Right lobe of liver (tissue), 6 donors: ENCODE measurements at regions not wholly inside any gene's neighbourhood (a gene's known extent, or its start where the extent isn't known, plus 50 kb on each side); places are given as distances from the start of the nearest gene placed in this dataset.

Source experiments
- ATAC-seq, 4 donors: fragments of 200-7000 bp; cut with Tn5 transposase; one replicate each; pipeline ENCODE4 v1.9.1; 2020; ENCODE audit warnings: mild to moderate bottlenecking in 4 of 4, moderate library complexity in 4 of 4
- DNase-seq, 3 donors: peaks; one replicate each; pipeline ENCODE4 v3.0.0-alpha.2; 2020
- H3K27ac ChIP-seq, 3 donors: fragments of 200-600 bp; one replicate each; pipeline ENCODE4 v1.8.0; 2022
- H3K27me3 ChIP-seq, 2 donors: fragments of 200-600 bp; one replicate each; pipeline ENCODE4 v1.8.0; 2022
- H3K36me3 ChIP-seq, 4 donors: fragments of 200-600 bp; sonication (generic) in 1 of 4; one replicate each; pipeline versions ENCODE4 v1.5.1 to v1.8.0; 2017 to 2022; ENCODE audit warnings: control low read depth in 1 of 4
- H3K4me1 ChIP-seq, 4 donors: fragments of 200-600 bp; sonication (generic) in 1 of 4; one replicate each; pipeline versions ENCODE4 v1.5.1 to v1.8.0; 2017 to 2022; ENCODE audit warnings: control low read depth in 1 of 4
- H3K4me3 ChIP-seq, 3 donors: fragments of 200-600 bp; one replicate each; pipeline ENCODE4 v1.8.0; 2022
- H3K9me3 ChIP-seq, 4 donors: fragments of 200-600 bp; sonication (generic) in 1 of 4; one replicate each; pipeline versions ENCODE4 v1.5.1 to v1.8.0; 2017 to 2022; ENCODE audit warnings: control low read depth in 1 of 4
- CTCF ChIP-seq, 4 donors: fragments of 200-600 bp in 3 of 4; fragments of 450-650 bp in 1 of 4; IDR thresholded peaks; one replicate each; pipeline versions ENCODE4 v1.5.1 to v1.8.0; 2016 to 2022; ENCODE audit warnings: antibody characterized with exemption in 4 of 4, mild to moderate bottlenecking in 2 of 4
- POLR2A ChIP-seq: fragments of 450-650 bp; IDR thresholded peaks from one replicate; pipeline ENCODE4 v1.6.1; 2017; ENCODE audit warnings: antibody characterized with exemption, mild to moderate bottlenecking
- WGBS: methylation state at CpG from one replicate; pipeline ENCODE4 v1.1.6; 2018; ENCODE audit warnings: low coverage, low lambda C conversion rate; ENCODE audit not compliant: insufficient coverage; ENCODE audit errors: missing lambda C conversion rate; 5-methylcytosine and 5-hydroxymethylcytosine counted together
- intact Hi-C, 2 donors: fragments of 100-400 bp; cut with DNase I; formaldehyde crosslinking; loops; one replicate each; pipeline versions ENCODE4 v1.11.2 to v1.14.1; 2022
- donor health status: DM: no; HTN: yes; CAD: no.
- donor health status: DM: no; HTN: no; CAD: no.
- donor health status: DM: no; HTN: no; CAD: no.
- donor health status: DM: no; HTN: yes; CAD: no.
- donor health status: DM: no; HTN: yes; CAD: no.

DNA sequence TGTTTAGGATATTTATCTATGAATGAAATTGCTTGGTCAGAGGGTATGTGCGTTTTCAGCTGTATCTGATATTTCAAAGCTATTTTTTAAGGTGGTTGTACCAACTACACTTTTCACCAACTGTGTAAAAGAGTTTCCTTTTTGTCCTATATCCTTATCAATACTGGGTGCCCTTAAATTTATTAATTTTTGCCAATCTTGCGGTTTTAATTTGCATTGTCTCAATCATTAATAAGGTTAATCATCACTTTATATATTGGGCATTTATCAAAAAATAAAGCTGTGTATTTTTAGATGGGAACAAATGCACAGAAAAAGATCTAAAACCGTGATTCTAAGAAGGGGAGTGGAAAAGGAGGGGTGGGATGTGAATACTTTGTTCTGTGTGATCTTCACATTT, 66.7 kb upstream of the SALL4 start:
- H3K27ac ChIP-seq: no peak overlapping the region
- no peak overlapping the region for H3K4me3 ChIP-seq
- DNase-seq: no peak
- H3K36me3 ChIP-seq: no peaks in the 10 kb centered on the region
- WGBS: 54% methylated on average over 3 of the region's 3 CpGs
- intact Hi-C loops: no loop called here
- no peaks in the 10 kb centered on the region for H3K9me3 ChIP-seq
- TF ChIP-seq POLR2A: no peak
- no peak for TF ChIP-seq CTCF (IDR thresholded peaks at IDR 0.05)
- no peak for ATAC-seq
- no peaks in the 10 kb centered on the region for H3K27me3 ChIP-seq
- H3K4me1 ChIP-seq: no peaks in the 10 kb centered on the region

GRCh38 chr20:51867251-51867650, 64.9 kb upstream of the SALL4 start:
- intact Hi-C loops: no loop called here
- Histone ChIP-seq H3K4me1 (no peaks in the 10 kb centered on the region), H3K36me3 (no peaks in the 10 kb centered on the region), H3K9me3 (no peaks in the 10 kb centered on the region), H3K27ac (no peak overlapping the region), H3K27me3 (no peaks in the 10 kb centered on the region), H3K4me3 (no peak overlapping the region)
- TF ChIP-seq POLR2A (no peak), CTCF (IDR thresholded peaks at IDR 0.05) (no peak)
- WGBS: 65% methylated on average over 3 of the region's 3 CpGs
- no peak for ATAC-seq
- no peak for DNase-seq

DNA sequence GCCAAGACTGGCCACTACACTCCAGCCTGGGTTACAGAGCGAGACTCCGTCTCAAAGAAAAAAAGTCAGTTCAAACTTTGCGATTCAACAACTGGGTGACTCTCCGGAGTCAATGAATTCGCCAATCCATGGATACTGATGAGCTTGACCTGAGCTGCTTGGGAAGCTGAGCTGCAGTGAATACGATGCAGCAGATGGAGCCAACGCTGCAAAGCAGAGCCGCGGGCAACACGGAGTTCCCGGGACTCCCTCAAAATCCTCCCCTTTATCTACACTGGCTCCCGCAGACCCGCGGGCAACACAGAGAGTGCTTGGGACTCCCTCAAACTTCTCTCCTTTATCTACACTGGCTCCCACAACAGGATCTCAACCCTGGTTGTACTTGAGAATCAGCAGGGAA, 62.6 kb upstream of the SALL4 start:
- intact Hi-C loops: no loop called here
- Histone ChIP-seq H3K4me1 (no peaks in the 10 kb centered on the region), H3K4me3 (no peak overlapping the region), H3K27me3 (no peaks in the 10 kb centered on the region), H3K9me3 (no peaks in the 10 kb centered on the region), H3K27ac (no peak overlapping the region), H3K36me3 (no peaks in the 10 kb centered on the region)
- TF ChIP-seq CTCF (IDR thresholded peaks at IDR 0.05): no peak
- no peak for TF ChIP-seq POLR2A
- WGBS: 89% methylated on average over 8 of the region's 14 CpGs
- ATAC-seq (no peak), DNase-seq (no peak)

DNA sequence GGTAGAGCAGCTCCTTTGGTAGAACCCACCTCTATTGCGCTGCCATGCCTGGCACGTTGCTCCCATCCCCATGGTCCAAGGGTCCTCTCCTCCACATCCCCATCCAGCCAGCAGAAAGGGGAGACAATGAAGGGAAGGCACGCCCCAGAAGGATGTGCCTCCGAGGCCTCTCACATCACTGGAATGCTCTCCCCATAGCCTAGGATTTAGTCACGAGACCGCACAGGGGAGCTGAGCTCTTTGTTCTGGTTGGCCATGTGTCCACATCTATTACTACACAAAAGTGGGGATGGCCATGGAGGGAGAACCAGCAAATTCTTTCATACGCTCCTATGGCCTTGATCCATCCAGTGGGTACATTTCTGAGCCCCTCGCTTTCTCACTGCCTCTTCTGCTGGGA, 60.5 kb upstream of the SALL4 start:
- no peaks in the 10 kb centered on the region for H3K9me3 ChIP-seq
- TF ChIP-seq CTCF (IDR thresholded peaks at IDR 0.05): no peak
- no peak for TF ChIP-seq POLR2A
- no peak overlapping the region for H3K4me3 ChIP-seq
- H3K27ac ChIP-seq: no peak overlapping the region
- no peaks in the 10 kb centered on the region for H3K36me3 ChIP-seq
- ATAC-seq (no peak), DNase-seq (no peak)
- intact Hi-C loops: no loop called here
- no peaks in the 10 kb centered on the region for H3K4me1 ChIP-seq
- no peaks in the 10 kb centered on the region for H3K27me3 ChIP-seq
- WGBS: 74% methylated on average over 6 of the region's 8 CpGs

DNA sequence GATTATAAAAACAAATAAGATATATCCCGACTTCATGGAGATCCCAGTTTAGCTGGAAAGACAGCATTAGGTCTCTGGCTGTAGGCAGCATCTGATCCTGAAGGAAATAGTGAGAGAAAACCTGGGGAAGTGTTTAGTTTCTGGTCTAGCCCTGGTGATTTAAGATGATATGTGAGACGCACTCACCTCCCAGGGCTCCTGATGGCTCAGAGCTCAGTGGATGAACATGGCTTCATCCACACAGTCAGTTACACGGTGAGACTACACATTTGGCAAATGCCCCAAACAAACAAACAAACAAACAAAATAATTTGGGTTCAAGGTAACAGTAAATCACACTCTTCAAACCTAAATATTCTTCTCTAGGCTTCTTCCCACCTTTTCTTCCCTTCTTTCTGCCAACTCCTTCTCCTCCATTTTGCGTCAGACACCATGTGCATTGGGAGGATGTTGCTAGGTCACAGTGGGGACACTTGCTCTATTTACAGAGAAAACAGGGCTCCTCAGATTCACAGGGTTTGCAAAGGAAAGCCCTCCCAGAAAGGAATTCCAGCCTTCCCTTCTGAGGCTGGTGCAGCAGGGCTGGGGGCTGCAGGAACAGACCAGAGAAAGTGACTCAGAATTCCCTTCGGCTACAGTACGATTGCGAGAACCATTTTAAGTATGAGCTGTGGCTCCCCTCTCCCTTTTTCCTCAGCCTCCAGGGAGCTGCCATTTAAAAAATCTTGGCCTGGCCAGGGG, 59.6 kb upstream of the SALL4 start:
- no peaks in the 10 kb centered on the region for H3K36me3 ChIP-seq
- ATAC-seq: no peak
- H3K27me3 ChIP-seq: no peaks in the 10 kb centered on the region
- no peaks in the 10 kb centered on the region for H3K9me3 ChIP-seq
- no peak overlapping the region for H3K4me3 ChIP-seq
- WGBS: 51% methylated on average over 7 of the region's 7 CpGs
- TF ChIP-seq POLR2A (no peak), CTCF (IDR thresholded peaks at IDR 0.05) (no peak)
- H3K4me1 ChIP-seq: no peaks in the 10 kb centered on the region
- no peak for DNase-seq
- no peak overlapping the region for H3K27ac ChIP-seq
- intact Hi-C loops: no loop called here
